Astrocyte (in vitro differentiated cells and primary cell): ENCODE measurements at regions not wholly inside any gene's neighbourhood (a gene's known extent, or its start where the extent isn't known, plus 50 kb on each side); places are given as distances from the start of the nearest gene placed in this dataset.

Experiments
- DNase-seq: peaks from one replicate; pipeline ENCODE4 v3.0.0-alpha.2; 2010; ENCODE audit warnings: low read depth
- FAIRE-seq: peaks from 2 replicates; lab custom pipeline; 2011; peaks lifted over from hg19 to GRCh38; lab: Jason Lieb, UNC
- H2AFZ ChIP-seq: 2 replicates; pipeline ENCODE4 v1.6.0; 2012; ENCODE audit warnings: low read depth, low read length, inconsistent platforms
- H3K27ac ChIP-seq: 2 replicates; pipeline ENCODE4 v1.5.1; 2011; ENCODE audit warnings: low read depth, low read length, inconsistent platforms
- H3K27me3 ChIP-seq: 2 replicates; pipeline ENCODE4 v1.6.0; 2011; ENCODE audit warnings: low read length, inconsistent platforms; ENCODE audit not compliant: insufficient read depth
- H3K36me3 ChIP-seq: 2 replicates; pipeline ENCODE4 v1.5.1; 2011; ENCODE audit warnings: low read length, inconsistent platforms; ENCODE audit not compliant: insufficient read depth
- H3K4me1 ChIP-seq: 2 replicates; pipeline ENCODE4 v1.5.1; 2011; ENCODE audit warnings: low read length, inconsistent platforms; ENCODE audit not compliant: insufficient read depth
- H3K4me2 ChIP-seq: 2 replicates; pipeline ENCODE4 v1.6.0; 2012; ENCODE audit warnings: low read length, inconsistent platforms
- H3K4me3 ChIP-seq: 2 replicates; pipeline ENCODE4 v1.5.1; 2011; ENCODE audit warnings: low read depth, mild to moderate bottlenecking, low read length, inconsistent platforms; ENCODE audit not compliant: insufficient read depth
- H3K79me2 ChIP-seq: 2 replicates; pipeline ENCODE4 v1.6.0; 2012; ENCODE audit warnings: mild to moderate bottlenecking, low read length, inconsistent platforms; ENCODE audit not compliant: insufficient read depth
- H3K9ac ChIP-seq: 2 replicates; pipeline ENCODE4 v1.6.0; 2012; ENCODE audit warnings: mild to moderate bottlenecking, low read length, inconsistent platforms
- H3K9me3 ChIP-seq: 2 replicates; pipeline ENCODE4 v1.5.1; 2012; ENCODE audit warnings: low read depth, mild to moderate bottlenecking, low read length, inconsistent platforms; ENCODE audit not compliant: insufficient read depth
- H4K20me1 ChIP-seq: 2 replicates; pipeline ENCODE4 v1.6.0; 2012; ENCODE audit warnings: low read length, inconsistent platforms; ENCODE audit not compliant: insufficient read depth
- H3K27ac Mint-ChIP-seq: one replicate; pipeline ENCODE4 v1.8.0; 2021; ENCODE audit warnings: mild to moderate bottlenecking, mixed read lengths; ENCODE audit not compliant: unreplicated experiment
- H3K27me3 Mint-ChIP-seq: one replicate; pipeline ENCODE4 v1.8.0; 2021; ENCODE audit warnings: low read depth, mixed read lengths; ENCODE audit not compliant: unreplicated experiment
- H3K36me3 Mint-ChIP-seq: one replicate; pipeline ENCODE4 v1.8.0; 2021; ENCODE audit warnings: low read depth, mixed read lengths; ENCODE audit not compliant: unreplicated experiment
- H3K4me1 Mint-ChIP-seq: one replicate; pipeline ENCODE4 v1.8.0; 2021; ENCODE audit warnings: low read depth, mixed read lengths; ENCODE audit not compliant: unreplicated experiment
- H3K4me3 Mint-ChIP-seq: one replicate; pipeline ENCODE4 v1.8.0; 2021; ENCODE audit warnings: mild to moderate bottlenecking, moderate library complexity, mixed read lengths; ENCODE audit not compliant: unreplicated experiment
- H3K9me3 Mint-ChIP-seq: one replicate; pipeline ENCODE4 v1.8.0; 2021; ENCODE audit warnings: mild to moderate bottlenecking, mixed read lengths; ENCODE audit not compliant: unreplicated experiment
- EZH2 ChIP-seq: IDR thresholded peaks from 2 replicates; pipeline ENCODE4 v1.6.1; 2012; ENCODE audit warnings: mild to moderate bottlenecking, low read length, inconsistent platforms; ENCODE audit not compliant: insufficient read depth
- TF ChIP-seq, protein P1 (sequence below): IDR thresholded peaks from 2 replicates; pipeline ENCODE4 v1.5.1; 2011; ENCODE audit warnings: low read depth, mild to moderate bottlenecking, inconsistent platforms, low read length, moderate library complexity; ENCODE audit not compliant: insufficient read depth

- Histone ChIP-seq H3K27ac (no peak overlapping the region), H3K36me3 (no peaks in the 10 kb centered on the region), H3K9ac (no peak overlapping the region), H4K20me1 (no peaks in the 10 kb centered on the region), H3K79me2 (no peaks in the 10 kb centered on the region), H3K4me1 (no peaks in the 10 kb centered on the region), H3K4me3 (no peak overlapping the region), H3K27me3 (no peaks in the 10 kb centered on the region), H3K4me2 (no peak overlapping the region), H2AFZ (no peak overlapping the region), H3K9me3 (no peaks in the 10 kb centered on the region)
- no peaks in the 10 kb centered on the region for H3K9me3 Mint-ChIP-seq
- H3K27me3 Mint-ChIP-seq: no peaks in the 10 kb centered on the region
- no peak for FAIRE-seq
- peaks cover 2% of the 10 kb centered on the region for H3K36me3 Mint-ChIP-seq
- no peak for DNase-seq
- no peak overlapping the region for H3K27ac Mint-ChIP-seq
- no peak for TF ChIP-seq EZH2
- TF ChIP-seq, protein P1, sequence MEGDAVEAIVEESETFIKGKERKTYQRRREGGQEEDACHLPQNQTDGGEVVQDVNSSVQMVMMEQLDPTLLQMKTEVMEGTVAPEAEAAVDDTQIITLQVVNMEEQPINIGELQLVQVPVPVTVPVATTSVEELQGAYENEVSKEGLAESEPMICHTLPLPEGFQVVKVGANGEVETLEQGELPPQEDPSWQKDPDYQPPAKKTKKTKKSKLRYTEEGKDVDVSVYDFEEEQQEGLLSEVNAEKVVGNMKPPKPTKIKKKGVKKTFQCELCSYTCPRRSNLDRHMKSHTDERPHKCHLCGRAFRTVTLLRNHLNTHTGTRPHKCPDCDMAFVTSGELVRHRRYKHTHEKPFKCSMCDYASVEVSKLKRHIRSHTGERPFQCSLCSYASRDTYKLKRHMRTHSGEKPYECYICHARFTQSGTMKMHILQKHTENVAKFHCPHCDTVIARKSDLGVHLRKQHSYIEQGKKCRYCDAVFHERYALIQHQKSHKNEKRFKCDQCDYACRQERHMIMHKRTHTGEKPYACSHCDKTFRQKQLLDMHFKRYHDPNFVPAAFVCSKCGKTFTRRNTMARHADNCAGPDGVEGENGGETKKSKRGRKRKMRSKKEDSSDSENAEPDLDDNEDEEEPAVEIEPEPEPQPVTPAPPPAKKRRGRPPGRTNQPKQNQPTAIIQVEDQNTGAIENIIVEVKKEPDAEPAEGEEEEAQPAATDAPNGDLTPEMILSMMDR: no peak
- H3K4me1 Mint-ChIP-seq: no peaks in the 10 kb centered on the region
- H3K4me3 Mint-ChIP-seq: no peak overlapping the region
Measured at GRCh38 chr4:145375416-145375815, 106.2 kb upstream of the SMAD1 start.

DNA sequence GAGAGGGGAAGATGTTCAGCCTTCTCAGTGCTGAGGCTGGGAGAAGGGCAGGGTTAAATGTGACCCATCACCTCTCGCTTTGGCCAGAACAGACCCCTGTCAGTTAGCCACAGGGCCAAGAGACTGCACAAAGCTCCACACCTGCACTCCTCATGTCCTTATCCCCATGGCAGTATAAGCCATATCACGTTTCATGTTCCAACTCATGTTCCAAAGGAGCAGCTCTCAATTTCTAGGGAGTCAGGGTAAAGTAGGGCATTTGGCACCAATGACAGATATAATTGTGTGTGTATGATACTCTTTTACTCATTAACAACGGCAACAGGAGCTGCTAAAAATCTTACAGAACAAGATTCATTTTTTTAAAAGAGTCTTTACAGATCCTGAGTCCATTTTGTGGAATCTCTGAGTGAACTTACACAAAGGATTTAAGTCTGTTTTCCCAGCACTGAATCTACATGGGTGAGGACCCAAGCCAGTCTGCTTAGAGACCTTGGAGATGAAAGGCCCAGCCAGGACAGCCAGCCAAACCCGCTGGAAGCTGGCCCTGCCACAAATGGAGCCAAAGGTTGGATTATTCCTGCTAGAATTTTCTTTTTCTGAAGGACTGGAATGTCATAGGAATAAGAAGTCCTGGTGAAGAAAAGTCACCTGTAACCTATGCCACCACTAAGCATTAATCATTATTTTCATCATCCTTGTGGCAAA, 129.1 kb upstream of the SMAD1 start:
- Mint-ChIP-seq H3K4me1 (peaks cover 12% of the 10 kb centered on the region), H3K9me3 (peaks cover 10% of the 10 kb centered on the region), H3K27me3 (no peaks in the 10 kb centered on the region), H3K36me3 (no peaks in the 10 kb centered on the region), H3K4me3 (no peak overlapping the region), H3K27ac (no peak overlapping the region)
- no peaks in the 10 kb centered on the region for H3K36me3 ChIP-seq
- no peaks in the 10 kb centered on the region for H3K9me3 ChIP-seq
- no peak overlapping the region for H3K4me3 ChIP-seq
- H3K9ac ChIP-seq: no peak overlapping the region
- no peak overlapping the region for H3K4me2 ChIP-seq
- peaks cover 6% of the 10 kb centered on the region for H3K4me1 ChIP-seq
- H3K27me3 ChIP-seq: no peaks in the 10 kb centered on the region
- no peak overlapping the region for H3K27ac ChIP-seq
- H4K20me1 ChIP-seq: no peaks in the 10 kb centered on the region
- TF ChIP-seq, protein P1: no peak
- TF ChIP-seq EZH2: no peak
- FAIRE-seq (no peak), DNase-seq (peak; percentile 41)
- H3K79me2 ChIP-seq: no peaks in the 10 kb centered on the region
- H2AFZ ChIP-seq: peak overlapping the region; percentile 13

- Histone ChIP-seq H3K27me3 (no peaks in the 10 kb centered on the region), H3K4me3 (no peak overlapping the region), H3K9me3 (no peaks in the 10 kb centered on the region), H2AFZ (no peak overlapping the region), H4K20me1 (no peaks in the 10 kb centered on the region), H3K4me1 (peaks cover 12% of the 10 kb centered on the region), H3K36me3 (no peaks in the 10 kb centered on the region), H3K9ac (no peak overlapping the region), H3K79me2 (no peaks in the 10 kb centered on the region), H3K4me2 (no peak overlapping the region), H3K27ac (no peak overlapping the region)
- Mint-ChIP-seq H3K27me3 (no peaks in the 10 kb centered on the region), H3K9me3 (peaks cover 10% of the 10 kb centered on the region), H3K36me3 (no peaks in the 10 kb centered on the region), H3K4me1 (peaks cover 19% of the 10 kb centered on the region), H3K4me3 (no peak overlapping the region), H3K27ac (no peak overlapping the region)
- TF ChIP-seq, protein P1: no peak
- no peak for TF ChIP-seq EZH2
- DNase-seq (no peak), FAIRE-seq (no peak)
Measured at GRCh38 chr4:145351922-145352321, 129.7 kb upstream of the SMAD1 start.
